ENCODE measurements at regions not wholly inside any gene's neighbourhood (a gene's known extent, or its start where the extent isn't known, plus 50 kb on each side); places are given as distances from the start of the nearest gene placed in this dataset.

- Histone ChIP-seq H2AFZ (ENCODE audit: low read length) (no peak overlapping the region), H3K9ac (ENCODE audit: low read depth, low read length, poor library complexity, severe bottlenecking) (no peak overlapping the region), H3K36me3 (ENCODE audit: insufficient read depth, low read length) (no peaks in the 10 kb centered on the region), H4K20me1 (ENCODE audit: insufficient read depth, low read length, poor library complexity, severe bottlenecking) (no peaks in the 10 kb centered on the region), H3K4me1 (ENCODE audit: insufficient read depth, low read length, poor library complexity, severe bottlenecking) (no peaks in the 10 kb centered on the region), H3F3A (ENCODE audit: low read depth) (no peaks in the 10 kb centered on the region), H3K9me3 (ENCODE audit: insufficient read depth, low read depth, low read length) (no peaks in the 10 kb centered on the region; the same call in none of the 2 replicates), H3K79me2 (ENCODE audit: insufficient read depth, low read length) (no peaks in the 10 kb centered on the region), H3K9me2 (replicated peaks; ENCODE audit: low read depth, low read length) (no peaks in the 10 kb centered on the region), H3K27me3 (ENCODE audit: insufficient read depth, low read length, poor library complexity, severe bottlenecking) (no peaks in the 10 kb centered on the region), H3K4me3 (ENCODE audit: low read length, poor library complexity, severe bottlenecking) (no peak overlapping the region), H3K4me2 (ENCODE audit: low read depth, low read length, poor library complexity, severe bottlenecking) (no peak overlapping the region)
- TF ChIP-seq EZH2phosphoT487 (IDR thresholded peaks at IDR 0.05; ENCODE audit: borderline replicate concordance): no peak
- TF ChIP-seq, protein P1, sequence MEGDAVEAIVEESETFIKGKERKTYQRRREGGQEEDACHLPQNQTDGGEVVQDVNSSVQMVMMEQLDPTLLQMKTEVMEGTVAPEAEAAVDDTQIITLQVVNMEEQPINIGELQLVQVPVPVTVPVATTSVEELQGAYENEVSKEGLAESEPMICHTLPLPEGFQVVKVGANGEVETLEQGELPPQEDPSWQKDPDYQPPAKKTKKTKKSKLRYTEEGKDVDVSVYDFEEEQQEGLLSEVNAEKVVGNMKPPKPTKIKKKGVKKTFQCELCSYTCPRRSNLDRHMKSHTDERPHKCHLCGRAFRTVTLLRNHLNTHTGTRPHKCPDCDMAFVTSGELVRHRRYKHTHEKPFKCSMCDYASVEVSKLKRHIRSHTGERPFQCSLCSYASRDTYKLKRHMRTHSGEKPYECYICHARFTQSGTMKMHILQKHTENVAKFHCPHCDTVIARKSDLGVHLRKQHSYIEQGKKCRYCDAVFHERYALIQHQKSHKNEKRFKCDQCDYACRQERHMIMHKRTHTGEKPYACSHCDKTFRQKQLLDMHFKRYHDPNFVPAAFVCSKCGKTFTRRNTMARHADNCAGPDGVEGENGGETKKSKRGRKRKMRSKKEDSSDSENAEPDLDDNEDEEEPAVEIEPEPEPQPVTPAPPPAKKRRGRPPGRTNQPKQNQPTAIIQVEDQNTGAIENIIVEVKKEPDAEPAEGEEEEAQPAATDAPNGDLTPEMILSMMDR (conservative IDR thresholded peaks at IDR 0.05; ENCODE audit: low read length): no peak
Measured at GRCh38 chr2:56534321-56534720, 350.5 kb downstream of the CCDC85A start.

DNA sequence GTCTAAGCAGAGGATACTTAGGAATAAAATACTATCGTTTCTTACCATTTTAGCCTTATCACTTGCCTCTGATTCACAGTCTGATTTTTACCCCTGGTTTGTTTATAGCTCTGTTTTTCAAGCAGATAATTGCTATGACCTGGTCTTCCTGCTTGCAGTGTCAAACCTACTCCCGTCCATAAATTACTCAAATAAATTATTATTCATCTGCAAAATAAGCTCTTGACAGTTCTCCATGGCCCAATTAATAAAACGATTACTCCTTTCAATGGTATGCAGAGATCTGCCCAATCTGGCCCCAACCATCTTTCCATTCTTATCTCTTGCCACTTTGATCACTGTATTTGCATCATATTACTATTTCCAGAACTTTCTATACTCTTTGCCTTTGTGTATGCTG is 354.0 kb downstream of the CCDC85A start:
- H3K4me3 ChIP-seq (ENCODE audit: low read length, poor library complexity, severe bottlenecking): no peak overlapping the region
- H3K9ac ChIP-seq (ENCODE audit: low read depth, low read length, poor library complexity, severe bottlenecking): no peak overlapping the region
- no peaks in the 10 kb centered on the region for H3K36me3 ChIP-seq (ENCODE audit: insufficient read depth, low read length)
- no peaks in the 10 kb centered on the region for H3K9me2 ChIP-seq (replicated peaks; ENCODE audit: low read depth, low read length)
- H3K79me2 ChIP-seq (ENCODE audit: insufficient read depth, low read length): no peaks in the 10 kb centered on the region
- no peaks in the 10 kb centered on the region for H3K4me1 ChIP-seq (ENCODE audit: insufficient read depth, low read length, poor library complexity, severe bottlenecking)
- no peaks in the 10 kb centered on the region for H3K27me3 ChIP-seq (ENCODE audit: insufficient read depth, low read length, poor library complexity, severe bottlenecking)
- no peaks in the 10 kb centered on the region for H4K20me1 ChIP-seq (ENCODE audit: insufficient read depth, low read length, poor library complexity, severe bottlenecking)
- TF ChIP-seq, protein P1 (conservative IDR thresholded peaks at IDR 0.05; ENCODE audit: low read length): no peak
- no peak for TF ChIP-seq EZH2phosphoT487 (IDR thresholded peaks at IDR 0.05; ENCODE audit: borderline replicate concordance)
- H3K9me3 ChIP-seq (ENCODE audit: insufficient read depth, low read depth, low read length): no peaks in the 10 kb centered on the region; the same call in none of the 2 replicates
- no peak overlapping the region for H2AFZ ChIP-seq (ENCODE audit: low read length)
- no peaks in the 10 kb centered on the region for H3F3A ChIP-seq (ENCODE audit: low read depth)
- H3K4me2 ChIP-seq (ENCODE audit: low read depth, low read length, poor library complexity, severe bottlenecking): no peak overlapping the region

DNA sequence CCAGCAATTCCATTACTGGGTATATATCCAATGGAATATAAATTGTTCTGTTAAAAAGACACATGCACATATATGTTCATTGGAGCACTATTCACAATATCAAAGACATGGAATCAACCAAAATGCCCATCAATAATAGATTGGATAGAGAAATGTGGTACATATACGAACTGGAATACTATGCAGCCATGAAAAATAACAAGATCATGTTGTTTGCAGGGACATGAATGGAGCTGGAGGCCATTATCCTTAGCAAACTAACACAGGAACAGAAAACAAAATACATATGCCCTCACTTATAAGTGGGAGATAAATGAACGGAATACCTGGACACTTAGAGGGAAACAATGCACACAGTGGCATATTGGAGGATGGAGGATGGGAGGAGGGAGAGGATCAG is 355.8 kb downstream of the CCDC85A start:
- H3K9me2 ChIP-seq (replicated peaks; ENCODE audit: low read depth, low read length): no peaks in the 10 kb centered on the region
- H3K4me1 ChIP-seq (ENCODE audit: insufficient read depth, low read length, poor library complexity, severe bottlenecking): no peaks in the 10 kb centered on the region
- H2AFZ ChIP-seq (ENCODE audit: low read length): no peak overlapping the region
- no peaks in the 10 kb centered on the region for H3F3A ChIP-seq (ENCODE audit: low read depth)
- no peak overlapping the region for H3K9ac ChIP-seq (ENCODE audit: low read depth, low read length, poor library complexity, severe bottlenecking)
- H3K4me2 ChIP-seq (ENCODE audit: low read depth, low read length, poor library complexity, severe bottlenecking): no peak overlapping the region
- no peaks in the 10 kb centered on the region for H3K36me3 ChIP-seq (ENCODE audit: insufficient read depth, low read length)
- H4K20me1 ChIP-seq (ENCODE audit: insufficient read depth, low read length, poor library complexity, severe bottlenecking): no peaks in the 10 kb centered on the region
- H3K9me3 ChIP-seq (ENCODE audit: insufficient read depth, low read depth, low read length): no peaks in the 10 kb centered on the region; the same call in none of the 2 replicates
- no peaks in the 10 kb centered on the region for H3K27me3 ChIP-seq (ENCODE audit: insufficient read depth, low read length, poor library complexity, severe bottlenecking)
- TF ChIP-seq, protein P1 (conservative IDR thresholded peaks at IDR 0.05; ENCODE audit: low read length): no peak
- no peak for TF ChIP-seq EZH2phosphoT487 (IDR thresholded peaks at IDR 0.05; ENCODE audit: borderline replicate concordance)
- H3K4me3 ChIP-seq (ENCODE audit: low read length, poor library complexity, severe bottlenecking): no peak overlapping the region
- H3K79me2 ChIP-seq (ENCODE audit: insufficient read depth, low read length): no peaks in the 10 kb centered on the region
